HCT116 (cell line): ENCODE measurements at regions not wholly inside any gene's neighbourhood (a gene's known extent, or its start where the extent isn't known, plus 50 kb on each side); places are given as distances from the start of the nearest gene placed in this dataset.

ENCODE experiments used
- ATAC-seq: fragments of 200-7000 bp; cut with Tn5 transposase; 2 replicates; pipeline ENCODE4 v1.9.1; 2020; ENCODE audit warnings: mild to moderate bottlenecking, moderate library complexity
- BruUV-seq: library from RNA; stranded (reverse); fragments of 400-500 nt; replicated peaks from 2 replicates; lab custom pipeline; 2021; lab: Mats Ljungman, UMichigan
- CTCF ChIA-PET: fragments of 300-600 bp; sonication (Branson Sonifier 250); formaldehyde crosslinking; loops from one replicate; lab custom pipeline; 2021; ENCODE audit warnings: antibody characterized with exemption; lab: Charles Lee
- POLR2A ChIA-PET: fragments of 300-600, 350-600 bp; sonication (Branson Sonifier 250); formaldehyde crosslinking; loops from one replicate; lab custom pipeline; 2021; ENCODE audit warnings: antibody characterized with exemption; lab: Charles Lee
- RAD21 ChIA-PET, 2 experiments: fragments of 300-600 bp; sonication (Branson Sonifier 250); formaldehyde crosslinking; loops; one replicate each; lab custom pipeline; 2023; ENCODE audit warnings: low total read pairs in 2 of 2; ENCODE audit not compliant: uncharacterized antibody in 2 of 2, unreplicated experiment in 2 of 2, low non-redundant PET in 1 of 2; lab: Charles Lee
- DNase-seq: peaks from one replicate; pipeline ENCODE4 v3.0.0-alpha.2; 2010; ENCODE audit warnings: low read depth, low spot score
- H2AFZ ChIP-seq: fragments of 200-600 bp; shearing (Covaris generic), sonication (generic); 2 replicates; pipeline ENCODE4 v1.6.1; 2017; ENCODE audit warnings: low read depth, mixed run types, mixed read lengths, antibody characterized with exemption, low read length; ENCODE audit not compliant: poor library complexity, severe bottlenecking
- H3K27ac ChIP-seq: 2 replicates; pipeline ENCODE4 v1.5.1; 2012; ENCODE audit warnings: low read depth, low read length
- H3K27me3 ChIP-seq: fragments of 200-600 bp; sonication (generic); 2 replicates; pipeline ENCODE4 v1.6.1; 2016; ENCODE audit warnings: mixed run types, low read length, mixed read lengths; ENCODE audit not compliant: insufficient read depth
- H3K36me3 ChIP-seq, 2 experiments: fragments of 200-500 bp in 1 of 2; fragments of 200-600 bp in 1 of 2; sonication (Bioruptor generic) in 1 of 2; sonication (generic) in 1 of 2; 2 replicates each; pipeline versions ENCODE4 v1.5.1 to v1.6.1; 2014 to 2016; ENCODE audit warnings: low read length in 2 of 2, inconsistent platforms in 1 of 2, mixed read lengths in 1 of 2, mixed run types in 1 of 2; ENCODE audit not compliant: insufficient read depth in 2 of 2, control insufficient read depth in 1 of 2
- H3K4me1 ChIP-seq, 2 experiments: fragments of 200-600 bp in 1 of 2; sonication (generic) in 1 of 2; 2 replicates each; pipeline versions ENCODE4 v1.5.1 to v1.6.1; 2012 to 2017; ENCODE audit warnings: low read length in 2 of 2, inconsistent platforms in 1 of 2, mild to moderate bottlenecking in 1 of 2, mixed read lengths in 1 of 2, mixed run types in 1 of 2, moderate library complexity in 1 of 2; ENCODE audit not compliant: insufficient read depth in 2 of 2, control insufficient read depth in 1 of 2
- H3K4me2 ChIP-seq: fragments of 200-600 bp; sonication (generic); 2 replicates; pipeline ENCODE4 v1.6.1; 2017; ENCODE audit warnings: mixed run types, low read length, mixed read lengths
- H3K4me3 ChIP-seq, 2 experiments: fragments of 200-600 bp in 1 of 2; sonication (generic) in 1 of 2; replicated peaks in 1 of 2; 2 replicates each; pipeline ENCODE4 v1.5.1; 2011 to 2016; ENCODE audit warnings: low read length in 2 of 2, control low read depth in 1 of 2, low read depth in 1 of 2, mild to moderate bottlenecking in 1 of 2, mixed read lengths in 1 of 2, mixed run types in 1 of 2
- H3K79me2 ChIP-seq: fragments of 200-600 bp; sonication (generic); 2 replicates; pipeline ENCODE4 v1.6.1; 2017; ENCODE audit warnings: mild to moderate bottlenecking, mixed run types, low read length, moderate library complexity, mixed read lengths; ENCODE audit not compliant: insufficient read depth
- H3K9ac ChIP-seq: fragments of 200-600 bp; sonication (generic); 2 replicates; pipeline ENCODE4 v1.6.1; 2016; ENCODE audit warnings: low read length, mixed read lengths
- H3K9me2 ChIP-seq: fragments of 200-600 bp; sonication (generic), shearing (Covaris generic); 2 replicates; pipeline ENCODE4 v1.6.1; 2017; ENCODE audit warnings: mixed run types, mild to moderate bottlenecking, moderate library complexity; ENCODE audit not compliant: insufficient read depth
- H3K9me3 ChIP-seq, 2 experiments: fragments of 200-500 bp in 1 of 2; fragments of 200-600 bp in 1 of 2; sonication (Bioruptor generic) in 1 of 2; sonication (generic) in 1 of 2; 2 replicates each; pipeline ENCODE4 v1.6.1; 2014 to 2017; ENCODE audit warnings: low read length in 2 of 2, mixed read lengths in 2 of 2, inconsistent platforms in 1 of 2, low read depth in 1 of 2, mild to moderate bottlenecking in 1 of 2, mixed run types in 1 of 2, moderate library complexity in 1 of 2; ENCODE audit not compliant: control insufficient read depth in 1 of 2, insufficient read depth in 1 of 2
- H4K20me1 ChIP-seq: fragments of 200-600 bp; sonication (generic), shearing (Covaris generic); 2 replicates; pipeline ENCODE4 v1.6.1; 2017; ENCODE audit warnings: mixed run types, mild to moderate bottlenecking, moderate library complexity; ENCODE audit not compliant: insufficient read depth
- ELF1 ChIP-seq: IDR thresholded peaks from 2 replicates; pipeline ENCODE4 v1.6.1; 2012; ENCODE audit warnings: low read depth, borderline replicate concordance
- EZH2 ChIP-seq: fragments of 200-600 bp; sonication (generic); IDR thresholded peaks from 2 replicates; pipeline ENCODE4 v1.6.1; 2017; ENCODE audit warnings: antibody characterized with exemption, mixed run types
- SP1 ChIP-seq: IDR thresholded peaks from 2 replicates; pipeline ENCODE4 v1.6.1; 2012; ENCODE audit warnings: low read depth
- intact Hi-C: fragments of 100-400 bp; cut with micrococcal nuclease; formaldehyde crosslinking; loops from 2 replicates; pipeline ENCODE4 v1.10.0; 2022
- TF ChIP-seq, protein P1 (sequence below): IDR thresholded peaks from 2 replicates; pipeline ENCODE4 v1.6.1; 2012

DNA sequence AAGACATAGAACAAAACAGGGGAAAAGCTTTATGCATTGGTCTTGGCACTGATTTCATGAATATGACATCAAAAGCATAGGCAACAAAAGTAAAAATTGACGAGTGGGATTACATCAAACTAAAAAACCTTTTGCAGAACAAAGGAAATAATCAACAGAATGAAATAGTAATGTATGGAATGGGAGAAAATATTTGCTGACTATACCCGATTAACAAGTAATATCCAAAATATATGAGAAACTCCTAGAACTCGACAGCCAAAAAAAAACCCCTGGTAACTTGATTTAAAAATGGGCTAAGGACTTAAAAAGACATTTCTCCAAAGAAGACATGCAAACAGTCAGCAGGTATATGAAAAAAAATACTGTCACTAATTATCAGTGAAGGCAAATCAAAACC lies 231.7 kb upstream of the MAN1A1 start:
- no peak overlapping the region for H3K4me3 ChIP-seq
- no peaks in the 10 kb centered on the region for H3K79me2 ChIP-seq
- no peak overlapping the region for H3K4me2 ChIP-seq
- POLR2A ChIA-PET, result no interaction called here
- H3K9ac ChIP-seq, result no peak overlapping the region
- DNase-seq, result no peak
- no peaks in the 10 kb centered on the region for H4K20me1 ChIP-seq
- no TSS peak for BruUV-seq
- RAD21 ChIA-PET, result no interaction called here
- no peaks in the 10 kb centered on the region for H3K9me3 ChIP-seq
- TF ChIP-seq EZH2, result no peak
- no peak for TF ChIP-seq SP1
- TF ChIP-seq, protein P1, sequence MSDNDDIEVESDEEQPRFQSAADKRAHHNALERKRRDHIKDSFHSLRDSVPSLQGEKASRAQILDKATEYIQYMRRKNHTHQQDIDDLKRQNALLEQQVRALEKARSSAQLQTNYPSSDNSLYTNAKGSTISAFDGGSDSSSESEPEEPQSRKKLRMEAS, result no peak
- TF ChIP-seq, all 23 proteins: peak for 0
- Histone ChIP-seq H3K27me3 (no peaks in the 10 kb centered on the region), H2AFZ (no peak overlapping the region), H3K9me2 (no peaks in the 10 kb centered on the region), H3K4me1 (no peaks in the 10 kb centered on the region), H3K27ac (no peak overlapping the region), H3K36me3 (no peaks in the 10 kb centered on the region)
- ATAC-seq, result no peak
- CTCF ChIA-PET, result no interaction called here
- intact Hi-C loops, result no loop called here

DNA sequence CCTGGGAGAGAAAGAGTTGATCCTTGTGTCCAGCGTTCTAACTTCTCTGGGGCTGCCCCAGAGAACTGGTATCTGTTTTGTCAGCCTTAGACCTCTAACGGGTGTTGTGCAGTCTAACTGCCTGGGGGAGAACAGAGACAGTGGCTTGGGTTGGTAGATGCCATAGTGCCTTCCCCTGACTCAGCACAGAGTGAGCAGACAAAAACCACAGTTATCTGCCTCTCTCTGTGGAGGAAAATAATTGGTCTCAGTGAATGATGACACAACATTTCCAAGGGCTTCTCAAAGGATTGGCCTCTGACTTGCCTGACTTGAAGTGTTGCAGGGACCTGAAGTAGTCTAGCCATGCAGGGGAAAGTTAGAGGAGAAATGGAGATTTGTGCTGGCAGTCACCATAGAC lies 226.2 kb upstream of the MAN1A1 start:
- Histone ChIP-seq H3K4me2 (no peak overlapping the region), H3K9ac (no peak overlapping the region), H2AFZ (no peak overlapping the region), H3K27me3 (no peaks in the 10 kb centered on the region), H3K9me2 (no peaks in the 10 kb centered on the region), H3K4me3 (no peak overlapping the region), H3K9me3 (no peaks in the 10 kb centered on the region), H4K20me1 (no peaks in the 10 kb centered on the region), H3K79me2 (no peaks in the 10 kb centered on the region), H3K36me3 (no peaks in the 10 kb centered on the region), H3K27ac (no peak overlapping the region), H3K4me1 (no peaks in the 10 kb centered on the region)
- TF ChIP-seq EZH2 (no peak), ELF1 (no peak)
- ChIA-PET POLR2A (no interaction called here), CTCF (no interaction called here), RAD21 (no interaction called here)
- DNase-seq, result no peak
- ATAC-seq, result no peak
- intact Hi-C loops, result no loop called here
- no TSS peak for BruUV-seq
